H1 (cell line): ENCODE measurements at regions not wholly inside any gene's neighbourhood (a gene's known extent, or its start where the extent isn't known, plus 50 kb on each side); places are given as distances from the start of the nearest gene placed in this dataset.

Experiments used
- CTCF ChIP-seq, 3 experiments: IDR thresholded peaks; 1 replicate in 2 of 3; 2 replicates in 1 of 3; pipeline versions ENCODE4 v1.5.1 to v1.6.1; 2011; ENCODE audit warnings: low read length in 3 of 3, mild to moderate bottlenecking in 3 of 3, inconsistent platforms in 2 of 3, low read depth in 1 of 3, moderate library complexity in 1 of 3; ENCODE audit not compliant: insufficient read depth in 1 of 3; ENCODE audit errors: control extremely low read depth in 1 of 3
- POLR2A ChIP-seq, 2 experiments: IDR thresholded peaks; 1 replicate in 1 of 2; 2 replicates in 1 of 2; pipeline ENCODE4 v1.6.1; 2011; ENCODE audit warnings: low read depth in 2 of 2, low read length in 2 of 2, mild to moderate bottlenecking in 2 of 2; ENCODE audit errors: control extremely low read depth in 1 of 2
- POLR2AphosphoS5 ChIP-seq: IDR thresholded peaks from 2 replicates; pipeline ENCODE4 v1.6.1; 2011; ENCODE audit warnings: low read depth, low read length
- RXRA ChIP-seq: IDR thresholded peaks from 2 replicates; pipeline ENCODE4 v1.6.1; 2011; ENCODE audit warnings: low read depth, mild to moderate bottlenecking, low read length, moderate library complexity; ENCODE audit not compliant: insufficient read depth
- TAF1 ChIP-seq: IDR thresholded peaks from 2 replicates; pipeline ENCODE4 v1.6.1; 2011; ENCODE audit warnings: mild to moderate bottlenecking, low read depth, low read length
- YY1 ChIP-seq: IDR thresholded peaks from 2 replicates; pipeline ENCODE4 v1.6.1; 2011; ENCODE audit warnings: low read depth, mild to moderate bottlenecking, low read length

- TF ChIP-seq TAF1 (no peak), CTCF (IDR thresholded peaks at IDR 0.05; ENCODE audit: control extremely low read depth in 1 of 3, insufficient read depth in 1 of 3, low read depth in 1 of 3, low read length in 3 of 3) (no peak), YY1 (no peak), RXRA (no peak), POLR2A (IDR thresholded peaks at IDR 0.05; ENCODE audit: control extremely low read depth in 1 of 2, low read depth in 2 of 2, low read length in 2 of 2) (no peak), POLR2AphosphoS5 (no peak)
Observed at GRCh38 chr3:194275291-194275690, 75.8 kb downstream of the CPN2 start.
